ENCODE measurements at regions not wholly inside any gene's neighbourhood (a gene's known extent, or its start where the extent isn't known, plus 50 kb on each side); places are given as distances from the start of the nearest gene placed in this dataset.

- no peak for DNase-seq
Measured at GRCh38 chr5:56508249-56508648, 275.1 kb upstream of the ANKRD55 start.

DNA sequence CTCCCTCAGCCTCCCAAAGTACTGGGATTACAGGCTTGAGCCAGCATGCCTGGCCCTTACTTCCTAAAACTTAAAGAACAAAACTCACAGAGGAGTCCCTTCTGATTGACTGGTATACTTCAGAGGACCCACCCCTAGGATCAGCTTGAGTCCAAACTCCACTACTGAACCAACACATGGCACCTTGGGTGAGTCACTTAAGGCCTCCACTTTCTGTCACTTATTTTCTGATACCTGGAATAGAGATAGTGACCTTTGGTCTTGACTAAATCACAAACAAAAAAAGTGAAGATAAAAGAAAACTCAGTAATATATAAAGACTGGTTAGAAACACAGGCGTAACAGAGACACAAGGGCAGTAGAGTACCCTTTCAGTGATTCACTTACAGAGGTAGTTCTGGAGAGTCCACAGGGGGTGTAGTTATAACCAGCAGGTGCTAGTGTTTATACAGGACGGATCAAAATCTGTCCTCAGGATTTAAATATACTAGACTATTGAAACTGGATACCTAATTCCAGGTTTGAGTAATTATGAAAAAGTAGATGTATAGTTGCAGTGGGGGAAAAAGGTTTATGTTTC, 274.3 kb upstream of the ANKRD55 start:
- DNase-seq = no peak

DNA sequence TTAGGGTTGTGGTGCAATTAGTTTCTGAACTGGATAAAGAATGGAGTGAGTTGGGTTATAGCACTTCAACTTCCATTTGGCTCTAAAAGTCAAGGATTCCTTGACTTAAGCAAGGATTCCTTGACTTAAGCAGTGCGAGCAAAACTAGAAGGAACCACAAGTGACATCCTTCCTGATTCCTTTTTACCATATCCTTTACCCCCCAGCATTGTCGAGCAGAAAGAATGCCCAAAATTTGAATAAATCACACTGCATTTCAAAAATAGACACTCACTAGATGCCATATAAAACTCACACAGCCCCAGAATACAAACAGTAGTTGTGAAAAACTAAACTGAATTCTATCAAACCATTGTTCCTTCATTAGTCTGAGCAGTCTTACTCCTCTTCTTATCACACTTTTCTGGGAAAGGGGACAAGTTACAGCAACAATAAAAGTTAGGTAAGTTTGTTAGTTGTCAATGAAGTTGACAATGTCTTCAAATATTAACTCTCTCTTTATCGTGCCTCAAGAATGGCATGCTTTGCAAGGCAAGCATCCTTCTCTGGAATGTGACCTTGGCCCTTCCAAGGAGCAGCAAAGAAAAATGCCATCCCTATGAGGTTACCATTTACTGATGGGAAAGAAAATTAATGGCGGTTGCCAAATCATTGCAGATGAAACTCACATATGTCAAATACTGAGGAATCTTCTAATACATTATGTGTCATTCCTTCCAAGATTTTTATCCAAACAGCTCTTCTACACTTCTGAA, 273.3 kb upstream of the ANKRD55 start:
- no peak for DNase-seq

DNA sequence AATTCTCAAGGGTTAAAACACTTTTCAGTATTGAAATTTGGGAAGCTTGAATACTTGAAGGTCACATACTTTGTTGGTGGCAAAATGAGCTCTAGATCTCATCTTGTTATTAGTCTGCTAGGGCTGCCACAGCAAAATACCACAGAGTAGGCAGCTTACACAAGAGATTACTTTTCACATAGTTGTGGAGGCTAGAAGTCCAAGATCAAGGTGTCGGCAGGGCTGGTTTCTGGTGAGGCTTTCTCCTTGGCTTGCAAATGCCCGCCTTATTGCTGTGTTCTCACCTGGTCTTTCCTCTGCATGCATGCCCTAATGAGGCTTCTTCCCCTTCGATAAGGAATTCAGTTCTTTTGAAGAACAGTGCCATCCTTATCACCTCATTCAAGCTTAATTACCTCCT, 270.8 kb upstream of the ANKRD55 start:
- DNase-seq = no peak

DNA sequence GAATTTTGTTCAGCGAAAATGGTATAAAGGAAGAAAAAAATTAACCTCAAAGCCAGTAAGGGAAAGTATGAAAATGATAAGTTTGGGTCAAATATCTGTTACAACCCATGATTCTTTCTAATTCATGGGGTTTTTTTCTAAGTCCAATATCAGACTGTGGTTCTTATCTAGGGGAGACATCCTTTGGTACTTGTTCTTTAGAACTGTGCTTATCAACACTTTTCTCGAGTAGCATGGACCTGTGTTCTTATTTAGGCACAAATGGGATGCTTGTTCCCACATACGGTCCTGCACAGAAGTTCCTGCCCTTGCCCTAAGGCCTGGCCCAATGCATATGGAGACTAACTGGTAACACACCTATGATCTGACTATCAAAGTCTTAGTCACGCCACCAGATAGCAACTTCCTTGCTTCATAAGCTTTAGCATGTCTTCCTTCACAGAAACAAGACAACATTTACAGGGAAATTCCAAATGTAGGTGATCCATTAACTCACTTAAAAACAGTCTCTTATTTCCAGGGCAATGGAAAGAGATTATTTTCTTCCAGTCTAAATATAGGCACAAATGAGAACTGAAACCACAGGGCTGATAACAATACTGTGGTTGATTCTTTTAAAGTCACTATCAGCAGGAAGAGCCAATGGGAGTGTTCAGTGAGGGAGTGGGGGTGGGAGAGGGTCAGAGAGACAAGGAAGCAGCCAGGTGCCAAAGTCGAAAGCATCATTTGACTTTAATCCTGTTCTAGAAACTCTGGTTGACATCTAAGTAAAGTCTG, 268.8 kb upstream of the ANKRD55 start:
- DNase-seq = peak; percentile 85

- DNase-seq = no peak
Measured at GRCh38 chr5:56499901-56500300, 266.8 kb upstream of the ANKRD55 start.

DNA sequence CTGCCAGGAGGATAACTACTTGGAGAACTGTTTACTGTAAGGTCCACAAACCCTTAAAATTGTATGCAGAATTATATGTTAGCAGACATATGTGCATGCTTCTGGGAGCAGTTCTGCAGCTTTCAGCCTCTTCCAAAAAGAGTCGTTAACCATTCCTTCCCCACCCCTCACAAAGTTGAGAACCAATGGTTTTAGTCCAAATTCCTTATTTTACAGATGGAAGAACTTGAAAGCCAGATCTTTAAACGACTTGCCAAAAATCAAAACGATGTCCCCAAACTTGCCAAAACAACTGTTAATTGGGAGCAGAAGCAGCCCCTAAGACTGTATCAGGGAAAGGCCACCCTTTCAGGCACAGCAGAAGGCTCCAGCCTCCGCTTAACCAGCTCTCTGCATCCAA, 266.4 kb upstream of the ANKRD55 start:
- DNase-seq = no peak

DNA sequence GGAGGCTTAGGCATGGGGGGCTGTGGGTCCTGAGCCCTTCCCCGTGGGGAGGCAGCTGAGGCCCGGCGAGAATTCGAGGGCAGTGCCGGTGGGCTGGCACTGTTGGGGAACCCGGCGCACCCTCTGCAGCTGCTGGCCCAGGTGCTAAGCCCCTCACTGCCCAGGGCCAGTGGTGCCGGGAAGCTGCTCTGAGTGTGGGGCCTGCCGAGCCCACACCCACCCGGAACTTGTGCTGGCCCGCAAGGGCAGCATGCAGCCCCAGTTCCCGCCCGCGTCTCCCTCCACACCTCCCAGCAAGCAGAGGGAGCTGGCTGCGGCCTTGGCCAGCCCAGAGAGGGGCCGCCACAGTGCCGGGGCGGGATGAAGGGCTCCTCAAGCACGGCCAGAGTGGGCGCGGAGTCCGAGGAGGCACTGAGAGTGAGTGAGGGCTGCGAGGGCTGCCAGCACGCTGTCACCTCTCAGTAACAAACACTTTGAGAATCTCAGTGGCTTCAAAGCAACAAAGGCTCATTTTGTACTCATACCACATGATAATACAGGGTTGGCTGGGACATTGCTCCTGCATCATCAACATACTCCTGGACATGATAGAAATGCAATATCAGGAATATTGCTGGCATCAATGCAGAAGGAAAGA, 265.7 kb upstream of the ANKRD55 start:
- no peak for DNase-seq

GRCh38 chr5:56496581-56497063, 263.5 kb upstream of the ANKRD55 start:
- DNase-seq = peak; percentile 21

DNA sequence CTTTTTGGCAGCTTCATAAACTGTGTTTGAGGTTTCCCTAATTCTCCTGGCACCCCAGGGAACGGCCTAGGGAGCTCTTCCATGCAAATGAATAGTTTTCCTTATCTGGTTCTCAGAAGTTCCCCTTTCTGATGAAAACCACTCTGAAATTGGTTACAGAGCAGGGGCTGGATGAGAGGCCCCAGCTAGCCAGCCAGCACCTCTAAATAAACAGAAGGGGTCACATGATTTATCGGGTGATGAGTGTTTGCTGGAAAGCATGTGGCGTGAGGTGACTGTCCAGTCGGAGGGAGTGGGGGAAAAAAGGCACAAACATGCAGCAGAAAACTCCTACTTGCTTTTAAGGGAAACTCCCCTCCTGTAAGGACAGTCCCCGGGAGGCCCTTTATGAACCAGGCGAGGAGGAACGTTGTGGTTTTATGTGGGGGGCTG, 261.2 kb upstream of the ANKRD55 start:
- peak; percentile 84 for DNase-seq

DNA sequence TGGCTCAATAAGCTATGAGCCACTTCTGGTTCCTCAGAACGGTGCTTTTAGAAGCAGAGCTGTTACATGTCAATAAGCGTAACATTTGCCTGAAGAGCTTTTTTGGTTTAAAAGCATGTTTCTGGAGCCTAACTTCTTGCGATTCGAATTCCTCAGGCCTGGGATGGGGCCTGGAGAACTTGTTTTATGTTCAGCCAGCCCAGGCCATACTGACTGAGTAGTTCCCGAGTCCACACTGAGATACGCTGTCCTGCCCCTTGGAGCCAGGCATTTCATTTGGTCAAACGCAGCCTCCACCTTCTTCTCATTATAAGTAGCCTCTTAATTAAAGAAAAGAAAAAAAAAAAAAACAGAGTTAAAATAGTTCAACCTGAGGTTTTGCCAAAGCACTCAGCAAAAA, 260.6 kb upstream of the ANKRD55 start:
- DNase-seq = no peak

- no peak for DNase-seq
Measured at GRCh38 chr5:56493308-56493707, 260.2 kb upstream of the ANKRD55 start.

GRCh38 chr5:56492812-56493211, 259.7 kb upstream of the ANKRD55 start:
- peak; percentile 80 for DNase-seq

- peak; percentile 44 for DNase-seq
Measured at GRCh38 chr5:56490971-56491468, 257.9 kb upstream of the ANKRD55 start.

DNA sequence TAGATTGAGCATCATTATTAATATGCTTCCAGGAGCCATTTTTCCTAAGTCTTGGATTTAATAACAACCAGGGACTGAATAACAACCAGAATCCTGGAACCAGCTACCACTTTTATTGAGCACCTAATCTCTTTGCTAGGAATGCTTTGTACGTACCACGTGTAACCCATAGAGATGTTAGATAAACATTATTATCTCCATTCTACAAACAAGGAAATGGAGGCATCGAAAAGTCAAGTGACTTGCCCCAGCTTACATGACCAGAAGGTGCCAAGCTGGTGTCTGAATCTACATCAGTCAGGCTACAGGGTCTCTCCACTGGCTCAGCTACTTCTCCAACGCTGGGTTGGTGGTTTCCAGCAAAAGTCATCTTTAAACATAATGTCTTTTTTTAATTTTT, 256.1 kb upstream of the ANKRD55 start:
- no peak for DNase-seq

DNA sequence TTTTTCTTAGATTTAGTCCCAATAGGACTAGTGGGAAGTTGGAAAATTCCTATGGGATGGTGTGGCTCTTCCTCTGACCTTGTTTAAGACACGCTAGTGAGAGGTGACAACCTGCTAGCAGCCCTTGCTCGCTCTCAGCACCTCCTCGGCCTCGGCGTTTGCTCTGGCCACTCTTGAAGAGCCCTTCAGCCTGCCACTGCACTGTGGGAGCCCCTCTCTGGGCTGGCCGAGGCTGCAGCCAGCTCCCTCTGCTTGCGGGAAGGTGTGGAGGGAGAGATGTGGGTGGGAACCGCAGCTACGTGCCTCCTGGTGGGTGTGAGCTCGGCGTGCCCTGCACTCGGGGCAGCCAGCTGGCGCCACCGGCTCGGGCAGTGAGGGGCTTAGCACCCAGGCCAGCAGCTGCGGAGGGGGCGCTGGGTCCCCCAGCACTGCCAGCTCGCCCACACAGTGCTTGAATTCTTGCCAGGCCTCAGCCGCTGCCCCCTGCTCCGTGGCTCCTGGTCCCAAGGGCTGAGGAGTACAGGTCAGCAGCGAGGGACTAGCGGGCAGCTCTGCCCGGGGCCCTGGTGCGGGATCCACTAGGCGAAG, 254.5 kb upstream of the ANKRD55 start:
- DNase-seq = no peak

- peak; percentile 71 for DNase-seq
Measured at GRCh38 chr5:56482363-56482762, 249.2 kb upstream of the ANKRD55 start.

GRCh38 chr5:56481428-56482357, 248.6 kb upstream of the ANKRD55 start:
- peak; percentile 62 for DNase-seq

DNA sequence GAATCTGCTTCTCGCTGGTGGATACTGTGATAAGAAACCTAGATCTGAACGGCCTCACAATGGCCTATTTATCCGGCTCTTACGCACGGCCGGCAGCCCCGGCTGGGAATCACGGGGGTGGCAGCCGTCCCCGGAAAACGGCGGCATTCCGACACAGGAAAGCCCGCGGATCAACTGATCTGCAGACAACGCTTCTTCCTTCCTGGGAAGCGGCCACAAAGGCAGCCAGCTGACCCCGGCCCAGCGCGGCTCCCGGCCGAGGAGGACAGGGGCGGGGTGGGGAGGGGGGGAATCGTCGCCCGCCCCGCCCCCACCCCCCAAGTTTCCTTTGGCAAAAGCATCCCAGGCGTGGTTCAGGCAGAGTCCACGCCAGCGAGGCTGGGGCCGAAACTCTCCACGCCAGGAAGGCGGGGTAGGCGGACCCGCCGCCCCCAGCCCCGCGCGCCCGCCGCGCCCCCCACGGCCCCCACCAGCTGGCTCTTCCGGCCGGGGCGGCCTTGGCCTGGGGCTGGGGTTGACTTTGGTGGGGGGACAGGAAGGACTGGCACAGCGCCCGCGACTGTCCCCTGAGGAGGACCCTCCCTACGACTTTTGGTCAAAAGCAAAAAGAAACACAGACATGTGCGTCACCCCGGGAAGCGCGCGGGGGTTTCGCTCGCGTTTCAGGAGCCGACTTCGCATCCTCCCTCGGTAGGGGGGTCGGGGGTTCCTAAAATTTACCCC, 247.7 kb upstream of the ANKRD55 start:
- DNase-seq = peak; percentile 46

DNA sequence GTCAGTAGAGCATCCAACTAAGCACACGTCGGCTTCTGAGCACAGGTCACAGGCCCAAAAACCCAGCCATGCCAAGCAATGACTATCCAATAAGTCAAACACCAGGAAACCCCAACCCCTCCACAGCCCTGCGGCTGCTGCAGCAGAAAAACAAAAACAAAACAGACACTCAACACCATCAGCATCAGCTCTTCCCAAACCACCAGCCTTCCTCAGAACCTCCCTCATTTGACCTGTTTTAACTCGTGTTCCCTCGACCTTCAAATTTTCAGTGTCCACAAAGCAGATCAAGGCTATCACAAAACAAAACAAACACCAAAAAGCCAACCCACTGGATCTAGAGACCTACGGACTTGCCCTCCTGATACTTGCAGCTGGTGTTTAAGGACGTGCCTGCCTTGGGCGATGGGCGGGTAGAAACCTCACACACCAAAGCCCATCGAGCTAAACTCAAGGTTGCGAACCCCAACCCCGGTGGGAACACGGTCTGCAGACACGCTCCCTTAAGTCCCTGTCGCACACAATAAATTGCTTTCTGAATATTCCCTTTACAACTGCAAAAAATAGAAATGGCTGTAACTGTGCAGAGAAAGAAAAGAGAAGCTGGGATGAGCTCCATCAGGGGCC, 247.1 kb upstream of the ANKRD55 start:
- DNase-seq = no peak

Measured in hematopoietic multipotent progenitor cell treated with erythropoietin and hydrocortisone succinate and interleukin-3 and kit ligand, for 4 days (in vitro differentiated cells).